Activated naive CD4-positive, alpha-beta T cell (primary cell): ENCODE measurements at regions not wholly inside any gene's neighbourhood (a gene's known extent, or its start where the extent isn't known, plus 50 kb on each side); places are given as distances from the start of the nearest gene placed in this dataset.

Experiments used
- DNase-seq, 4 experiments: peaks; one replicate each; lab custom pipeline; 2025; lab: John Stamatoyannopoulos, UW

- no peak for DNase-seq
These were observed 72.3 kb upstream of the LHX1 start for GRCh38 chr17:36864827-36865430.

DNA sequence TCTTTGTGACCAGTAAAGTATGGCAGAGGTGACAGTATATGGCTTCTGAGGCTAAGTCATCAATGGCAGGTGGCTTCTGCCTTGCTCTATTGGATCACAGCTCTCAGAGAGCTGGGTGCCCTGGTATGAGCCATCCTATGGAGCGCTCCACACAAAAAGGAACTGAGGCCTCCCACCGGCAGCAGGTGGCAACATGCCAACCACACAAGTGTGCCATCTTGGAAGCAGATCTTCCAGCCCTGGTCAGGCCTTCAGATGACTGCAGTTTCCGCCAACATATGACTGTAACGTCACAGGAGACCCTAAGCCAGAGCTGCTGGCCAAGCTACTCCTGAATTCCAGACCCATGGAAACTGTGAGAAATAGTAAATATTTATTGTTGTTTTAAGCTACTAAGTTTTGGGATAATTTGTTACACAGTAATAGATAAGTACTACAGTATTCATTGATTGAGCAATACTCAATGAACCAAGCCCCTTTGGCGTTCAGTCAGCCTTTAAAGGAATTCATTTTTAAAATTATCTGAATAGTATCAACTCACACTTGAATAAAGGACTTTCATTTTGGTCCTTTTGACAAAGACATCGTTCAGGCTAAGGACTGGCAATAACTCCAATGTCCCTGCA is 69.4 kb upstream of the LHX1 start:
- no peak for DNase-seq

DNA sequence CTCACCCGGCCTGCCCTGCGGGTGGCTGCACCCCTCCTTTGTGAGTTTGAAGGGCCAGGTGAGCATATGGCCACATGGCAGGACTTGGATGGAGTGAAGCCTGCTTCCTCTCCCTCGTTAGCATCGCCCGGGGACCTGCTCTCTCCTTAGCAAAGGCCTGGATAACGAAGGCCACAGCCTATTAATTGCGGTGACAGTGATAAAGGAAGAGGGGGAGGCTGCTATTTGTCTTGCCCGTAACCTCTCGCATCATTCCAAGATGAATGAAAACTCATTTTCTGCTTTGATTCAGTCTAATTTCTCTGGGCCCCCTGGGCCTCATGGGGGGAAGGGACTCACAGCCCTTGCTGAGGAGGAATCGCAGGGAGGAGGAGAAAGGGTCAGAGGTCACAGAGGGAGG is 68.5 kb upstream of the LHX1 start:
- DNase-seq: no peak

DNA sequence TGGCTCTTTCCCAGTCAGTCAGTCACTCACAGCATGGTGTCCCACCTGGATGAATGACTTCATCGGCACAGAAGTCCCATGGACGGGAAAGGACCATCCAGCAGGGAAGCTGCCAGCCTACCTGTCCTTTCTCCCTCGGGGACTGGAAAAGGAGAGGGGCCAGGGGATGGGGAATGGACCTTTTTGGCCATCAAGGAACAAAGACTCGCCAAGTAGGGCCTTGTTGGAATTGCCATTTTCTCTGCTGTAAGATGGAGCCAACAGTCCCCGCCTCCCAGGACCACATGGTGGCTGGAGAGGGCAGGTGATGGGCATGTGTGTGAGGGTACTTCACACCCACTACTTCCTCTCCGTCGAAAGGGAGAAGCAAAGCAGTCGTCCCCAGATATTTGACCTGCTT is 67.8 kb upstream of the LHX1 start:
- DNase-seq: no peak

DNA sequence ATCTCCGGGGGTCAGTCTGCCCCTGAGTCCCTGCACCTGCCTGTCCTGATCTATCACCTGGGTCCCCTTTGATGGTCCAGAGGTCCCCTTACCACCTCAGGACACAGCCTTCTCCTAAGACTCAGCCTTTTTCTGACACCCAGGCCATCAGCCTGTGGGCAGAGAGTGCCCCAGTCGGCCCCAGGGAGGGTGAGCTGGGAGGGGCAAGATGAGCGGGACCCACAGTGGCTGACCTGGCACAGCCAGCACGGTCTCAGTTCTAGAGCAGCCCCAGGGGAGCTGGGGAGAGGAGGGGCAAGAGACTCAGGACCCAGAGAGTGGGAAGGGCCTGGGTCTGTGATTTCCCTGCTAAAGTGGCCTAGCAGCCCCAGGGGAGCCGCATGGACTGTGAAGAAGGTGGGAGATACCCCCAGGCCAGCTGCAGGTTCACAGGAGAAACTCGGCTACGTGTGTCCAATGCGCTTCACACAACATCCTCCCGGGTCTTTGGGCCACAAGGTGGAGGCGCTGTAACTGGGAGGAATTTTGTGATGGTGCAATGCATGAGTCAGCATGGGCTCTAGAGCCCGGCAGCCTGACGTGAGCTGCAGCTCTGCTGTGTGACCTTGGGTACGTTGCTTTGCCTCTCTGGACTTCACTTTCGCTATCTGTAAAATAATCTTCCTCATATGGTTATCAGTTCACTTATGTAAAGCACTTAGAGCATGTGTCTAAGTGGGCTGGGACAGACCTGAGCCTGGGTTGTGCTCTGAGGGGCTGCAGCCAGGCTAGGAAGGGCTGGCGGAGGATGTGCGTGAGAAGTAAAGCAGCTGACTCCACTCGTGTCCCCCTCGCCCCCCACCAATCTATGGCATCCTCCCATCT is 67.2 kb upstream of the LHX1 start:
- DNase-seq: no peak

GRCh38 chr17:36870720-36870999 is 66.6 kb upstream of the LHX1 start:
- no peak for DNase-seq

- DNase-seq: no peak
These were observed 61.5 kb upstream of the LHX1 start for GRCh38 chr17:36875698-36876293.

GRCh38 chr17:36876966-36877365 is 60.3 kb upstream of the LHX1 start:
- no peak for DNase-seq

DNA sequence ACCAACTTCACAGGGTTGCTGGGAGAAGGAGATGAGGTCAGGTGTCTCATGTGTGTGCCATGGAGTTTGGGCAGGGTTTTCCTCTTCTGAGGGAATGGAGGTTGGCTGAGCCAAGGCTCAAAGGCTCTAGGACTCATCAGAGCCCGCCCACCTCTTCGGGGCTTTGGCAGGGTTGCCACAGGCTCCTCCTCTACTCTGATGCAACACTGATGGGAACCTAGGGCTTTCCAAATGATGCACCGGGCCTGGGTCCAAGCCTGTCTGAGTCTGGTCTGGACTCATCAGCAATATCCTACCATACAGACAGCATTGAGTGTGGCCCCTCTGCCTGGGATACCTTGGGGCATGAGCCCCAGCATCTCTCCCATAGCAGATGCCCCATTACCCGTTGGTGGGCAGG is 59.5 kb upstream of the LHX1 start:
- no peak for DNase-seq

DNA sequence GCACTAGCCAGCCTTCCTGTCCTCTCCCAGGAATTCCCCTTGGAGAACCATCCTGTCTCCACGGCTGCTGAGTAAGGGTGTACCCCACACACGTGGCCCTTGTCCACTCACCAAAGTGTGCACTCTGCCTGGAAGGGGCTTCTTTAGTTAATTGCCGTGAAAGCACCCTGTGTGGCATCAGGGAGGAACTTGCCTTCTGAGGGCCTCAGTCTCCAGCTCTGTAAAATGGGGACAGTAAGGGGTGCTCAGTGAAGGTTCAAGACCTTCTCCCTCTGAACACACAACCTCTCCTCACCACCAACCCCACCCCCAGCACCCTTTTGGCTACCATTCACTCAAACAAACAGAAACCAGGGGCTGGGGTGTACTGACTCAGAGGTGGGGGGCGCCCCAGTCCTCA is 59.1 kb upstream of the LHX1 start:
- DNase-seq: no peak

DNA sequence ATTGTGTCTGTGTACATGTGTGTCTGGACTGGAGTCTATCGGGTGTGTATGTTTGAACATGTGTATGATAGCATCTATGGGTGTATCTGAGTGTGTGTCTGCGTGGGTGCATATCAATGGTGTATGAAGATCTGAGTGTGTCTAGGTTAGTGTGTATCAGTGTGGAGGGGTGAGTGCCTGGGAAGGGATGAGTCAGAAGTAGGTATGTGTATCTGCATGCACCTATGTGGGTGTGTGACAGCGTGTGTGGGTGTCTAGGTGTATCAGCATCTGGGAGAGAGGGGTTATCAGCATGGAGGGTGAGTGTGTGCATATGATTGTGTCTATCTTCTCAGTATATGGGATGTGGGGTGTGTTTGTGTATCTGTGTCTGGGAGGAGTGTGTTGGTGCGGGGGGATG is 58.2 kb upstream of the LHX1 start:
- no peak for DNase-seq

DNA sequence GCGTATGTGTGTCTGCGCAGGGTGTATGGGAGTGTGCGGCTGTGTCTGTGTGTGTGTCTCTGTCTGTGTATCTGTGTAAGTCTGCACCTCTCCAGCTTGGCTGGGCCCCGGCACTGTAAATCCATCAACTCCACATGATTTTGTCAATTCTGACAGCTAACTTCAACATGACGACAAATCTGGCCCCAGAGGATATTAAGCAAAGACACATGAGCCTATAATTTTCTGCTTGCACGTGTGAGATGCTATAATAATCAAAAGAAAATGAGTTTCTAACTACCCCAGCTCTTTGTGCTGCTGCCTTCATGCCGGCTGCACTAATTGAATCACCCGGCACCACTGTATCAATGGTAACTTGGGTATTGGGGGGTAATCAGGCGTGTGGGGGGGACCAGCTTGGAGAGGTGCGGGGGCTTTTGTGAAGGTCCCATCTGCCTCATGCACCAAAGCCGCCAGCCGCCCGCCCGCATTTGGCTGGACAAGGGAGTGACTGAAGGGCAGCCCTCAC is 57.6 kb upstream of the LHX1 start:
- no peak for DNase-seq

GRCh38 chr17:36880268-36880905 is 56.9 kb upstream of the LHX1 start:
- DNase-seq: no peak

DNA sequence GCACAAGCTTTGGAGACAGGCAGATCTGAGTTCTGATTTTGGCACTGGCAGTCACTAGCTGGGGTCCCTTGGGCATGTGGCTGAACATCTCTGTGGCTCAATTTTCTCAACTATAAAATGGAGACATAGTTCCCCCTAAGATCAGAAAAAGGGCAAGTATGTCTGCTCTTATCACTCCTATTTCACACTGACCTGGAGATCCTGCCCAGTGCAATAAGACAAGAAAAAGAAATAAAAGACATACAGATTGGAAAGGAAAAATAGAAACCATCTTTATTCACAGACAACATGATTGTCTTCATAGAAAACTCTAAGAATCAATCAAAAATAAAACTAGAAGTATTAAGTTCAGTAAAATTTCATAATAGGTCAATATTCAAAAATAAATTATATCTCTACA is 56.0 kb upstream of the LHX1 start:
- no peak for DNase-seq

DNA sequence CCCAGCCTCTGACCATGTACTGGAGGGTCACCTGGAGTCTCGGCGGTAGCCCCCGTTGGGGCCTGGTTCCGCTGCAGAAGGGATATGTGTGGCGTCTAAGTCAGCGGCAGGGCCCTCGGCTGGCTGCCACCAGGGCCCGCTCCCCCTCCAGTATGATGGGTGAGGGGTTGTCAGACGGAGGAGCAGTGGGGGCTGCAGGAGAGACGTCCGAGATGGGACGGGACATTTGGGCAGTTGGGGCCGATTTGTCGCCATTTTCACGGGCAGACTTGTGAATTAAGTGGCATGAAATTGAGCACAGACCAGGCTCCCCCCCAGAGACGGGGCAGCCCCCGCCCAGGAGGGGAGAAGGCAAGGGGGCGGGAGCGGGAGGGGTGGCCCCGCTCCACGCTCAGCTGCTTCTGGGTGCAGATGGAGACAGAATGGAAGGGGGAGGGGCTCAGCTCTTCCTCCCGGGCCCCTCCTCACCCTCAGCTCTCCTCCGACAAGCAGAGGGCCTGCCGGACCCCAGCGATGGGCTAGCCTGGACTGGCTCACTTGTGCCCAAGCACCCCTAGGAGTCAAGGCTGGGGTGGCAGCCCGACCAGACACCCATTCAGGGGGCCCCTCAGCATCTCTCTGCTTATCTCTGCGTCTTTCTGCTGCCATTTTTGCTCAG is 52.7 kb upstream of the LHX1 start:
- no peak for DNase-seq

GRCh38 chr17:36885153-36885735 is 52.0 kb upstream of the LHX1 start:
- no peak for DNase-seq

DNA sequence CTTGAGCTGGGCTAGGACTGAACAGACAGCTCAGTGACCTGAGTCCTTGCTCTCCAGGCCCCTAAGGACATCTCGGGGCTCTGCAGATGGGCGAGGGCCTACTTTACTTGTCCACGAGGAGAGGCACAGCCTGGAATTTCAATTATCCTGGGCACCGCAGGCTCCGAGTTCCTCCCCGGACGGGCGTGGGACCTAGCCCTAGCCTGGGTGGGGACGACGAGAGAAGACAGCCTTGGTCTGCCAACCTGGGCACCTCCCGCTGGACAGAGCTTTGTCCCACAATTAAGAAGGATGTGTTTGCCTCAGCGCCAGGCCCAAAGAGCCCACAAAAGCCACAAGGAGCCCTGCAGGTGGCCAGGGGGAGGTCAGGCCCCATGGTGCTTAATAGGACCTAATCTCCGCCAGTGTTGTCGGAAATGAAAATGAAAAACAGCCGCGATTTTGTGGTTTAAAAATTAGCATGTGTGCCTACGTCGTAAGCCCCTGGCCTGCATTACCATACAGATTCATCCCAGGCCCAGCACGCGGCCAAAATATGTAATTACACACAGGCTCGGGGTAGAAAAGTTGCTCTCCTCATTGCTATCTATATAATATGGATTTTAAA is 51.4 kb upstream of the LHX1 start:
- DNase-seq: no peak
